ENCODE measurements at regions not wholly inside any gene's neighbourhood (a gene's known extent, or its start where the extent isn't known, plus 50 kb on each side); places are given as distances from the start of the nearest gene placed in this dataset.

- CTCF ChIA-PET (ENCODE audit: partially characterized antibody) = no interaction called here
- FAIRE-seq = no peak
- no peak overlapping the region for H4K8ac ChIP-seq (ENCODE audit: extremely low read depth, insufficient read depth, low read length)
Measured at GRCh38 chr1:214897581-214897980, 185.0 kb upstream of the KCNK2 start.

More at GRCh38 chr1:214897581-214897980, 185.0 kb upstream of the KCNK2 start:
- H3K14ac ChIP-seq (ENCODE audit: insufficient read length) = no peak overlapping the region
- 87% methylated on average over 4 of the region's 4 CpGs; no CpG with 5 or more reads in 1 of the 2 experiments for WGBS, 2 experiments (ENCODE audit: extremely low coverage in 1 of 2, insufficient coverage in 1 of 2, insufficient read length in 1 of 2, insufficient replicate concordance in 2 of 2, low coverage in 1 of 2, low lambda C conversion rate in 2 of 2, missing lambda C conversion rate in 1 of 2)
- H3K36me3 ChIP-seq (ENCODE audit: control insufficient read depth in 2 of 4, insufficient read depth in 4 of 4, low read length in 3 of 4) = no peaks in the 10 kb centered on the region
- no peaks in the 10 kb centered on the region for H4K20me1 ChIP-seq (replicated peaks in 1 of 2; ENCODE audit: control insufficient read depth in 1 of 2, insufficient read depth in 2 of 2, low read length in 2 of 2)
- no peak overlapping the region for H2BK5ac ChIP-seq (ENCODE audit: low read depth, low read length)
- H3K4me1 ChIP-seq (replicated peaks in 1 of 4; ENCODE audit: control insufficient read depth in 3 of 4, insufficient read depth in 4 of 4, low read length in 3 of 4) = peaks cover 0 to 2% (median 0%) of the 10 kb centered on the region in 4 experiments; a peak in 1 of 7 replicates
- no peak for DNase-seq (ENCODE audit: low read depth in 1 of 2, low spot score in 2 of 2)
- no peak overlapping the region for H2BK12ac ChIP-seq (ENCODE audit: low read depth, low read length)
- no peaks in the 10 kb centered on the region for H3K9me3 ChIP-seq (ENCODE audit: insufficient read depth in 2 of 2, low read depth in 1 of 2, low read length in 1 of 2)
- no peak overlapping the region for H2BK120ac ChIP-seq (replicated peaks; ENCODE audit: low read depth, low read length)
- H3K9ac ChIP-seq (replicated peaks in 1 of 4; ENCODE audit: extremely low read depth in 1 of 4, low read depth in 3 of 4, low read length in 3 of 4) = no peak overlapping the region
- TF ChIP-seq FOSL1 (IDR thresholded peaks at IDR 0.05; ENCODE audit: insufficient read depth, low read depth, low read length) = no peak
- no peak overlapping the region for H3K27ac ChIP-seq (ENCODE audit: low read depth, low read length)
- H2AK5ac ChIP-seq (ENCODE audit: low read depth, low read length) = no peak overlapping the region
- no peaks in the 10 kb centered on the region for H3K23me2 ChIP-seq (ENCODE audit: low read depth, low read length)
- H4K5ac ChIP-seq (ENCODE audit: insufficient read length, low read depth, low read length) = no peak overlapping the region
- POLR2A ChIA-PET (ENCODE audit: partially characterized antibody) = no interaction called here
- H3K4me3 ChIP-seq (ENCODE audit: extremely low read depth in 1 of 4, insufficient read depth in 2 of 4, low read depth in 3 of 4, low read length in 4 of 4) = no peak overlapping the region
- no peak overlapping the region for H3K4me2 ChIP-seq (ENCODE audit: insufficient read depth in 1 of 2, low read depth in 2 of 2, low read length in 2 of 2)
- peaks cover 0 to 1% (median 0%) of the 10 kb centered on the region in 4 experiments; a peak in 1 of 7 replicates for H3K27me3 ChIP-seq (replicated peaks in 1 of 4; ENCODE audit: control insufficient read depth in 3 of 4, extremely low read depth in 1 of 4, insufficient read depth in 3 of 4, low read length in 3 of 4)
- H2BK15ac ChIP-seq (ENCODE audit: low read length) = no peak overlapping the region
- H2BK20ac ChIP-seq (ENCODE audit: low read length) = no peak overlapping the region
- H4K91ac ChIP-seq (replicated peaks; ENCODE audit: insufficient read length, low read length) = no peak overlapping the region
- no peak overlapping the region for H2AFZ ChIP-seq (ENCODE audit: low read length)
- H3K4ac ChIP-seq (replicated peaks; ENCODE audit: insufficient read length, low read depth, low read length) = no peak overlapping the region
- H3K79me1 ChIP-seq (ENCODE audit: low read depth, low read length) = no peaks in the 10 kb centered on the region
- no peak overlapping the region for H3K56ac ChIP-seq (replicated peaks; ENCODE audit: insufficient read length, low read depth, low read length)
- no peak overlapping the region for H3K18ac ChIP-seq (ENCODE audit: extremely low read depth, low read length)
- H3K23ac ChIP-seq (ENCODE audit: insufficient read length) = no peak overlapping the region
- H3K79me2 ChIP-seq (ENCODE audit: control insufficient read depth in 1 of 2, insufficient read depth in 2 of 2, low read length in 2 of 2) = no peaks in the 10 kb centered on the region
